ENCODE measurements at regions not wholly inside any gene's neighbourhood (a gene's known extent, or its start where the extent isn't known, plus 50 kb on each side); places are given as distances from the start of the nearest gene placed in this dataset.

GRCh38 chr2:147356157-147356556 lies 488.7 kb upstream of the ACVR2A start:
- Histone ChIP-seq H3K4me3 (ENCODE audit: low read depth in 1 of 2, low read length in 1 of 2) (no peak overlapping the region), H3K27ac (no peak overlapping the region)
- TF ChIP-seq, protein P1, sequence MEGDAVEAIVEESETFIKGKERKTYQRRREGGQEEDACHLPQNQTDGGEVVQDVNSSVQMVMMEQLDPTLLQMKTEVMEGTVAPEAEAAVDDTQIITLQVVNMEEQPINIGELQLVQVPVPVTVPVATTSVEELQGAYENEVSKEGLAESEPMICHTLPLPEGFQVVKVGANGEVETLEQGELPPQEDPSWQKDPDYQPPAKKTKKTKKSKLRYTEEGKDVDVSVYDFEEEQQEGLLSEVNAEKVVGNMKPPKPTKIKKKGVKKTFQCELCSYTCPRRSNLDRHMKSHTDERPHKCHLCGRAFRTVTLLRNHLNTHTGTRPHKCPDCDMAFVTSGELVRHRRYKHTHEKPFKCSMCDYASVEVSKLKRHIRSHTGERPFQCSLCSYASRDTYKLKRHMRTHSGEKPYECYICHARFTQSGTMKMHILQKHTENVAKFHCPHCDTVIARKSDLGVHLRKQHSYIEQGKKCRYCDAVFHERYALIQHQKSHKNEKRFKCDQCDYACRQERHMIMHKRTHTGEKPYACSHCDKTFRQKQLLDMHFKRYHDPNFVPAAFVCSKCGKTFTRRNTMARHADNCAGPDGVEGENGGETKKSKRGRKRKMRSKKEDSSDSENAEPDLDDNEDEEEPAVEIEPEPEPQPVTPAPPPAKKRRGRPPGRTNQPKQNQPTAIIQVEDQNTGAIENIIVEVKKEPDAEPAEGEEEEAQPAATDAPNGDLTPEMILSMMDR (IDR thresholded peaks at IDR 0.05) = no peak

DNA sequence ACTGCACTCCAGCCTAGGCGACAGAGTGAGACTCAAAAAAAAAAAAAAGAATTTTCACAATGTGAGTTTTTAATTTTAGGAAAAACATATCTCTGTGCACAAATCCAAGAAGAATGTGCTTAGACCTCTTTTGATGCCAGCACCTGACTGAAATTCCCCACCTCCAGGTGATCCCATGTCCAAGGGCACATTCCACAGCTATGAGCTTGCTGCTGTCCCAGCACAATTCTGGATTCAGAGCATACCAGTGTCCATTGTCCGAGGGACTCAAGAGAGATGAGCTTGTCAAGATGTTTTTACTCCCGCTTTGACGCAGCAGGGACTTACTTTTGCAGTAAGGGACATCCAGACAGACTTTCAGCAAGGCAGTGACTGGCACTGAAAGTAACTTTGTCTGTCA lies 489.1 kb upstream of the ACVR2A start:
- no peaks in the 10 kb centered on the region for H3K4me1 ChIP-seq (ENCODE audit: control insufficient read depth in 1 of 2, insufficient read depth in 1 of 2, low read depth in 1 of 2, low read length in 1 of 2)
- H3K27me3 ChIP-seq = no peaks in the 10 kb centered on the region
- no peaks in the 10 kb centered on the region for H3K9me3 ChIP-seq
- no peaks in the 10 kb centered on the region for H3K36me3 ChIP-seq
- TF ChIP-seq, protein P1 (IDR thresholded peaks at IDR 0.05) = no peak
- H3K4me3 ChIP-seq (ENCODE audit: low read depth in 1 of 2, low read length in 1 of 2) = no peak overlapping the region
- no peak overlapping the region for H3K27ac ChIP-seq

More at GRCh38 chr2:147356157-147356556, 488.7 kb upstream of the ACVR2A start:
- Histone ChIP-seq H3K9me3 (no peaks in the 10 kb centered on the region), H3K4me1 (ENCODE audit: control insufficient read depth in 1 of 2, insufficient read depth in 1 of 2, low read depth in 1 of 2, low read length in 1 of 2) (no peaks in the 10 kb centered on the region), H3K27me3 (no peaks in the 10 kb centered on the region), H3K36me3 (no peaks in the 10 kb centered on the region)

- TF ChIP-seq, protein P1 (IDR thresholded peaks at IDR 0.05) = no peak
- Histone ChIP-seq H3K36me3 (no peaks in the 10 kb centered on the region), H3K27ac (no peak overlapping the region), H3K27me3 (no peaks in the 10 kb centered on the region), H3K4me1 (ENCODE audit: control insufficient read depth in 1 of 2, insufficient read depth in 1 of 2, low read depth in 1 of 2, low read length in 1 of 2) (no peaks in the 10 kb centered on the region), H3K9me3 (no peaks in the 10 kb centered on the region), H3K4me3 (ENCODE audit: low read depth in 1 of 2, low read length in 1 of 2) (no peak overlapping the region)
Measured at GRCh38 chr2:147353072-147353381, 491.8 kb upstream of the ACVR2A start.

DNA sequence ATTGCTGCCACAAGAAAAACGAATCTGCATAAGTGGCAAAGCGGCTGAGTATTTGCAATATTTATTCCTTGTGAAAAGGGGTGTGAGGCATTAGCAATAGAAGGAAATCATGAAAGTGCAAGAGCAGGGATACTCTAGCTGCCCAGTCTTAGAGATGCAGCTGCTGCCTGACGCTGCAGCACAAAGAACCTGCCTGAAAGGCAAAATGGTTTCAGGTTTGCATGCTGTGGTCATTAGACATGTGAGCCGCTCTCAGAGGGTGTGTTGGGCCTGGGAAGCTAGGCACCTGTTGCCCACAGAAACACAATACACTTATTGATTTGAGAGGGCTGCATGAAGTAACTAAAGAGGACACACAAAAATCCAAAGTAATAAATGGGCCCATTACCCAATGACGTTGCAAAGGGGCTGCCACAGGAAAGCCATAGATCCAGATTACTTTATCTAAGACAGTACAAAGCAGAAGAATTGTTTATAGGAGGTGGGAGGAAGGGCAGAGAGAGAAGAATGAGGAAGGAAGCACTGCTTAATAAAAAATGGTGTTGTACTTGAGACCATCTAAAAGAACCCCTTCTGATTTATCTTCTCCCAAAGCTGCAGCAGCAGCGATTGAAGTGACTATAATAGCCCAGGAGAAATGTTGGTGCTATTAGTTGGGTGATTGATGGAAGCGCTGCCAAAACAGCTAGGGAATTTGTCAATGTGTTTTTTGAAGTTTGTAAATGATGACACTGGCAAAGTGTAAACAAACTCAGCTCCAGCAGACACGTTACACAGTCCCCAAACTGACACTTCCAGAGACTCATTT lies 492.4 kb upstream of the ACVR2A start:
- H3K27me3 ChIP-seq = no peaks in the 10 kb centered on the region
- H3K4me1 ChIP-seq (ENCODE audit: control insufficient read depth in 1 of 2, insufficient read depth in 1 of 2, low read depth in 1 of 2, low read length in 1 of 2) = no peaks in the 10 kb centered on the region
- no peak overlapping the region for H3K27ac ChIP-seq
- TF ChIP-seq, protein P1 (IDR thresholded peaks at IDR 0.05) = no peak
- no peaks in the 10 kb centered on the region for H3K36me3 ChIP-seq
- H3K4me3 ChIP-seq (ENCODE audit: low read depth in 1 of 2, low read length in 1 of 2) = no peak overlapping the region
- H3K9me3 ChIP-seq = no peaks in the 10 kb centered on the region

DNA sequence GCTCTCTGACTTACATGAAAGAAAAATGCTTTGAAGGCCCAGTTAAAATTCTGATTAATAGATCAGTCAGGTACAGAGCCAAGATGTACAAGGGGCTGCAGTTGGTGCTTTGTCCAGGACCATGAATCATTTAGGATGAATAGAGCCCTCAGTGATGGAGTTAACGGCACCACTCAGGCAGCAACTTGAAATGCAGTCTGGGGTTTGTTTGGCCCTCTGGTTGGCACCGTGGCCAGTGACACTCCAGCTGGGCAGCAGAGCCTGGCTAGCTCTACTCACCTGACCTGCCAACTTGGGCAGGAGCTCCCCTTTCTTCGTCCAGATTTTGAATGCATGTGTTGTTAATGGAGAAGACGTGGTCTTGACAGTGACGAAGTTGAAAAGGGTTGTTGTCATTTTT lies 493.0 kb upstream of the ACVR2A start:
- Histone ChIP-seq H3K27ac (no peak overlapping the region), H3K9me3 (no peaks in the 10 kb centered on the region), H3K4me1 (ENCODE audit: control insufficient read depth in 1 of 2, insufficient read depth in 1 of 2, low read depth in 1 of 2, low read length in 1 of 2) (no peaks in the 10 kb centered on the region), H3K4me3 (ENCODE audit: low read depth in 1 of 2, low read length in 1 of 2) (no peak overlapping the region), H3K36me3 (no peaks in the 10 kb centered on the region), H3K27me3 (no peaks in the 10 kb centered on the region)
- TF ChIP-seq, protein P1 (IDR thresholded peaks at IDR 0.05) = no peak

Measured in neutrophil (primary cell).